ENCODE measurements at regions not wholly inside any gene's neighbourhood (a gene's known extent, or its start where the extent isn't known, plus 50 kb on each side); places are given as distances from the start of the nearest gene placed in this dataset.

GRCh38 chr13:72437458-72437857 is 290.0 kb downstream of the MZT1 start:
- peak; percentile 72 for DNase-seq

GRCh38 chr13:72435251-72435650 is 292.2 kb downstream of the MZT1 start:
- no peak for DNase-seq

GRCh38 chr13:72431981-72432682 is 295.3 kb downstream of the MZT1 start:
- no peak for DNase-seq

GRCh38 chr13:72430923-72431322 is 296.5 kb downstream of the MZT1 start:
- DNase-seq, result no peak

- DNase-seq, result no peak
Observed at GRCh38 chr13:72427757-72428528, 299.5 kb downstream of the MZT1 start.

GRCh38 chr13:72424059-72424458 is 303.4 kb downstream of the MZT1 start:
- DNase-seq, result no peak

- no peak for DNase-seq
Observed at GRCh38 chr13:72415817-72416216, 311.6 kb downstream of the MZT1 start.

- DNase-seq, result no peak
Observed at GRCh38 chr13:72412481-72412880, 314.9 kb downstream of the MZT1 start.

- DNase-seq, result no peak
Observed at GRCh38 chr13:72405441-72405840, 322.0 kb downstream of the MZT1 start.

- DNase-seq, result no peak
Observed at GRCh38 chr13:72403396-72404010, 323.9 kb downstream of the MZT1 start.

GRCh38 chr13:72400856-72401255 is 326.6 kb downstream of the MZT1 start:
- DNase-seq, result no peak

GRCh38 chr13:72399351-72399750 is 328.1 kb downstream of the MZT1 start:
- no peak for DNase-seq

- DNase-seq, result no peak
Observed at GRCh38 chr13:72397265-72397664, 330.2 kb downstream of the MZT1 start.

- DNase-seq, result no peak
Observed at GRCh38 chr13:72390909-72391308, 336.5 kb downstream of the MZT1 start.

GRCh38 chr13:72386138-72386684 is 341.2 kb downstream of the MZT1 start:
- DNase-seq, result no peak

- DNase-seq, result peak; percentile 54
Observed at GRCh38 chr13:72384879-72385278, 342.6 kb downstream of the MZT1 start.

GRCh38 chr13:72384186-72384823 is 343.1 kb downstream of the MZT1 start:
- peak; percentile 6 for DNase-seq

GRCh38 chr13:72383646-72384045 is 343.8 kb downstream of the MZT1 start:
- peak; percentile 36 for DNase-seq

GRCh38 chr13:72379581-72379980 is 347.8 kb downstream of the MZT1 start:
- no peak for DNase-seq

GRCh38 chr13:72368031-72368430 is 359.4 kb downstream of the MZT1 start:
- DNase-seq, result no peak

- DNase-seq, result no peak
Observed at GRCh38 chr13:72346716-72347115, 380.7 kb downstream of the MZT1 start.

GRCh38 chr13:72342364-72342763 is 385.1 kb downstream of the MZT1 start:
- DNase-seq, result no peak

- no peak for DNase-seq
Observed at GRCh38 chr13:72341904-72342303, 385.5 kb downstream of the MZT1 start.
